Upper lobe of right lung (tissue), 1 donor: ENCODE measurements at regions not wholly inside any gene's neighbourhood (a gene's known extent, or its start where the extent isn't known, plus 50 kb on each side); places are given as distances from the start of the nearest gene placed in this dataset.

Experiments used
- ATAC-seq: fragments of 200-7000 bp; cut with Tn5 transposase; one replicate; pipeline ENCODE4 v1.9.1; 2020; ENCODE audit warnings: mild to moderate bottlenecking, moderate library complexity
- DNase-seq: peaks from one replicate; pipeline ENCODE4 v3.0.0-alpha.2; 2020
- H3K27ac ChIP-seq: fragments of 200-600 bp; one replicate; pipeline ENCODE4 v1.8.0; 2022
- H3K27me3 ChIP-seq: fragments of 200-600 bp; one replicate; pipeline ENCODE4 v1.8.0; 2022; ENCODE audit warnings: mild to moderate bottlenecking
- H3K36me3 ChIP-seq: fragments of 200-600 bp; one replicate; pipeline ENCODE4 v1.8.0; 2022
- H3K4me1 ChIP-seq: fragments of 200-600 bp; one replicate; pipeline ENCODE4 v1.8.0; 2022
- H3K4me3 ChIP-seq: fragments of 200-600 bp; one replicate; pipeline ENCODE4 v1.8.0; 2022; ENCODE audit warnings: mild to moderate bottlenecking
- H3K9me3 ChIP-seq: fragments of 200-600 bp; one replicate; pipeline ENCODE4 v1.8.0; 2022
- CTCF ChIP-seq: fragments of 200-600 bp; IDR thresholded peaks from one replicate; pipeline ENCODE4 v1.8.0; 2022; ENCODE audit warnings: antibody characterized with exemption
- intact Hi-C: fragments of 100-400 bp; cut with DNase I; formaldehyde crosslinking; loops from one replicate; pipeline ENCODE4 v1.11.0; 2022
- donor health status: DM: no; HTN: yes; CAD: no; lungs with severe emphysema.

DNA sequence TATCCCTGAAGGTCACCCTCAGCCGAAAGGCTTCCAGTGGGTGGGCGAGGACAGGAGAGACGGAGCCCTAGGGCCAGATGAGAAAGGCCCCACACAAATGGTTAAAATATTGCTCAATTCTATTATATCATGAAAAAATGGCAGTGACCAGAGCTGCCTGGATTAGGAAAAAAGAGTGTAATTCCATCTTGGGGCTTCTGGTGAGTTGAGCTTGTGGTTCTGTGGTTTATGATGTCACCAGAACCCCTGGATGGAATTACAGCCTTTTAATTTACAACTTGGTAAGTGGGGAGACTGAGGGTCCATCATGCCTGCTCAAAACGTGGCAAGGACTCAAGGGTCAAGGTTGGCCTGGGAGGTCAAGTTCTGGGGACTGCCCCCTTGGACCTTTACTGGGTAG, 55.5 kb upstream of the STC2 start:
- TF ChIP-seq CTCF, result no peak
- Histone ChIP-seq H3K9me3 (no peaks in the 10 kb centered on the region), H3K4me3 (no peak overlapping the region), H3K36me3 (no peaks in the 10 kb centered on the region), H3K27me3 (no peaks in the 10 kb centered on the region), H3K27ac (no peak overlapping the region), H3K4me1 (no peaks in the 10 kb centered on the region)
- ATAC-seq, result no peak
- no peak for DNase-seq
- intact Hi-C loops, result no loop called here

GRCh38 chr5:173378727-173379126, 50.5 kb upstream of the STC2 start:
- Histone ChIP-seq H3K4me3 (no peak overlapping the region), H3K27ac (no peak overlapping the region), H3K4me1 (no peaks in the 10 kb centered on the region), H3K9me3 (no peaks in the 10 kb centered on the region), H3K36me3 (no peaks in the 10 kb centered on the region), H3K27me3 (no peaks in the 10 kb centered on the region)
- no peak for DNase-seq
- no peak for TF ChIP-seq CTCF
- ATAC-seq, result no peak
- intact Hi-C loops, result no loop called here
